ENCODE measurements at regions not wholly inside any gene's neighbourhood (a gene's known extent, or its start where the extent isn't known, plus 50 kb on each side); places are given as distances from the start of the nearest gene placed in this dataset.

- TF ChIP-seq ZBTB33 (IDR thresholded peaks at IDR 0.05) (no peak), TAF1 (conservative IDR thresholded peaks at IDR 0.05) (no peak), ATF3 (IDR thresholded peaks at IDR 0.05) (no peak), REST (IDR thresholded peaks at IDR 0.05) (no peak), JUND (IDR thresholded peaks at IDR 0.05) (no peak), SP1 (IDR thresholded peaks at IDR 0.05) (no peak)
Observed at GRCh38 chr14:41299924-41300323, 306.8 kb upstream of the LRFN5 start (continued).

GRCh38 chr14:41298328-41298690 lies 308.4 kb upstream of the LRFN5 start:
- Histone ChIP-seq H3K36me3 (ENCODE audit: control insufficient read depth in 4 of 4, insufficient read depth in 3 of 4, low read depth in 1 of 4, low read length in 3 of 4) (no peaks in the 10 kb centered on the region), H3K4me1 (ENCODE audit: control insufficient read depth in 4 of 4, insufficient read depth in 4 of 4, low read length in 3 of 4) (no peaks in the 10 kb centered on the region), H3K27me3 (ENCODE audit: control insufficient read depth in 4 of 4, insufficient read depth in 4 of 4, low read length in 3 of 4) (no peaks in the 10 kb centered on the region), H3K9ac (ENCODE audit: low read depth in 1 of 2, low read length in 2 of 2) (no peak overlapping the region), H3K4me3 (ENCODE audit: low read depth in 1 of 3, low read length in 3 of 3) (no peak overlapping the region), H3K27ac (ENCODE audit: low read depth in 1 of 2, low read length in 2 of 2) (no peak overlapping the region), H3K9me3 (ENCODE audit: control insufficient read depth in 4 of 4, low read length in 3 of 4) (no peaks in the 10 kb centered on the region)
- TF ChIP-seq CTCF (IDR thresholded peaks at IDR 0.05; ENCODE audit: low read depth, low read length, missing input control) (no peak), NR2F2 (IDR thresholded peaks at IDR 0.05) (no peak), REST (IDR thresholded peaks at IDR 0.05) (no peak), RAD21 (IDR thresholded peaks at IDR 0.05) (no peak), HNF4G (IDR thresholded peaks at IDR 0.05) (no peak)
- WGBS = 68% methylated on average over 2 of the region's 2 CpGs
- no peak for DNase-seq (ENCODE audit: low spot score)
